WERI-Rb-1 (cell line): ENCODE measurements at regions not wholly inside any gene's neighbourhood (a gene's known extent, or its start where the extent isn't known, plus 50 kb on each side); places are given as distances from the start of the nearest gene placed in this dataset.
"Not testable (repeated sequence)": the region's sequence is repeated elsewhere in the genome, so short reads cannot be mapped to it uniquely, and the experiment has no call there.

ENCODE experiments used
- DNase-seq: peaks from one replicate; pipeline ENCODE4 v3.0.0-alpha.2; 2020
- H3K27ac ChIP-seq: fragments of 250-450 bp; sonication (Bioruptor Pico); 2 replicates; pipeline ENCODE4 v1.5.1; 2020; ENCODE audit warnings: mild to moderate bottlenecking, moderate library complexity
- H3K27me3 ChIP-seq: fragments of 250-450 bp; sonication (Bioruptor Pico); 2 replicates; pipeline ENCODE4 v1.5.1; 2021; ENCODE audit warnings: mild to moderate bottlenecking, low read depth, moderate library complexity; ENCODE audit not compliant: insufficient read depth, severe bottlenecking
- H3K36me3 ChIP-seq: fragments of 250-450 bp; sonication (Bioruptor Pico); 2 replicates; pipeline ENCODE4 v1.5.1; 2020; ENCODE audit warnings: mild to moderate bottlenecking, moderate library complexity
- H3K4me3 ChIP-seq: 2 replicates; pipeline ENCODE4 v1.5.1; 2011; ENCODE audit warnings: low read depth, mild to moderate bottlenecking, control low read depth, low read length
- H3K9me3 ChIP-seq: fragments of 250-450 bp; sonication (Bioruptor Pico); 2 replicates; pipeline ENCODE4 v1.5.1; 2021; ENCODE audit warnings: mild to moderate bottlenecking, moderate library complexity; ENCODE audit not compliant: severe bottlenecking
- TF ChIP-seq, protein P1 (sequence below): IDR thresholded peaks from 2 replicates; pipeline ENCODE4 v1.5.1; 2011; ENCODE audit warnings: low read depth, mild to moderate bottlenecking, control low read depth, inconsistent platforms, low read length

DNA sequence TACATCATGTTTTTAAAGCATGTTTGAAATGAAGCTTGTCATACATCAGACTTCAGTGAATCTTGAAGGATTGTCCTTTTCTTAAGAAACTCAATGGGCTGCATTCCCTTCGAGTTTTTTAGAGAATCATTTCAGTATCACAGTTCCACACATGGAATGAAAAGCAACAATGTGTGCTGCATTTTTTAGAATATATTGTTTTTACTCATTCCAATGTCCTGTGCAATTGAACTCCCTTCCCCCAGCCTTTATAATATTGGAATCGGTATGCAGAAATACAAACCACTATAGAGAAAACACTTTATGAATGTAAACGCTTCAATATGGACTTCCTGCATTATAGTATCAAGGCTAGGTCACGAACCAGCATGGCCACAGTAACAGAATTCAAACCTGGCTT is 634.4 kb downstream of the GATA3 start:
- no peaks in the 10 kb centered on the region for H3K27me3 ChIP-seq
- no peaks in the 10 kb centered on the region for H3K36me3 ChIP-seq
- H3K9me3 ChIP-seq, result no peaks in the 10 kb centered on the region
- no peak for DNase-seq
- H3K4me3 ChIP-seq, result no peak overlapping the region
- TF ChIP-seq, protein P1, sequence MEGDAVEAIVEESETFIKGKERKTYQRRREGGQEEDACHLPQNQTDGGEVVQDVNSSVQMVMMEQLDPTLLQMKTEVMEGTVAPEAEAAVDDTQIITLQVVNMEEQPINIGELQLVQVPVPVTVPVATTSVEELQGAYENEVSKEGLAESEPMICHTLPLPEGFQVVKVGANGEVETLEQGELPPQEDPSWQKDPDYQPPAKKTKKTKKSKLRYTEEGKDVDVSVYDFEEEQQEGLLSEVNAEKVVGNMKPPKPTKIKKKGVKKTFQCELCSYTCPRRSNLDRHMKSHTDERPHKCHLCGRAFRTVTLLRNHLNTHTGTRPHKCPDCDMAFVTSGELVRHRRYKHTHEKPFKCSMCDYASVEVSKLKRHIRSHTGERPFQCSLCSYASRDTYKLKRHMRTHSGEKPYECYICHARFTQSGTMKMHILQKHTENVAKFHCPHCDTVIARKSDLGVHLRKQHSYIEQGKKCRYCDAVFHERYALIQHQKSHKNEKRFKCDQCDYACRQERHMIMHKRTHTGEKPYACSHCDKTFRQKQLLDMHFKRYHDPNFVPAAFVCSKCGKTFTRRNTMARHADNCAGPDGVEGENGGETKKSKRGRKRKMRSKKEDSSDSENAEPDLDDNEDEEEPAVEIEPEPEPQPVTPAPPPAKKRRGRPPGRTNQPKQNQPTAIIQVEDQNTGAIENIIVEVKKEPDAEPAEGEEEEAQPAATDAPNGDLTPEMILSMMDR, result no peak
- no peak overlapping the region for H3K27ac ChIP-seq

DNA sequence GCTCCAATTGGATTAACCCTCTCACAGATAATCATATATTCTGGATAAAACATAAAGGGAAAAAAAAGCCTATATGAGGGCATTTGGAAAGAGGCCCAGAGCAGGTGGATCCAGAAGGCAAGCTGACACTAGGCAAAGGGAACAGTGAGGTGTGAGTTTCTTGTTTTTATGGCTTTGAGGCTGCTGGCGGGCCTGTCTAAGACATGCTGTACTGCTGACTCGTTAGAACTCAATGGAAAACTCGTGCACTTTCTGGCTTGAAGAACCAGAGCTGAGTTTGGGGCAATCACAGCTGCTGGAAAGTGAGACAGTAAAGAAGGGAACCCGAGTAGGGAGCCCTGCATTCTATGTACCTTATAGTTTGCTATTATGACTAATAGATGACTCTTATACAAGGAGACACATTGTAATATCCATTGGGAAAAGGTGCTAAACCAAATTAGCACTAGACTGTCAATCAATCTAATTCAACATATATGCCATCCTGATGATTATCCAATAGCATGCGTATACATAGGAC is 637.1 kb downstream of the GATA3 start:
- Histone ChIP-seq H3K36me3 (no peaks in the 10 kb centered on the region), H3K4me3 (no peak overlapping the region), H3K9me3 (no peaks in the 10 kb centered on the region), H3K27ac (no peak overlapping the region), H3K27me3 (no peaks in the 10 kb centered on the region)
- DNase-seq, result no peak
- TF ChIP-seq, protein P1, result no peak

DNA sequence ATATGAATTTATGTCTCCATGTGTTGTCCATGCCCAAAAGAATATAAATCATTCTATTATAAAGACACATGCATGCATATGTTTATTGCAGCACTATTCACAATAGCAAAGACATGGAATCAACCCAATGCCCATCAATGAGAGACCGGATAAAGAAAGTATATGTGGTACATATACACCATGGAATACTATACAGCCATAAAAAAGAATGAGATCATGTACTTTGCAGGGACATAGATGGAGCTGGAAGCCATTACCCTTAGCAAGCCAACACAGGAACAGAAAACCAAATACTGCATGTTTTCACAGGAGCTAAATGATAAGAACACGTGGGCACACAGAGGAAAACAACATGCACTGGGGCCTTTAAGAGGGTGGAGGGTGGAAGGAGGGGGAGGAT is 639.1 kb downstream of the GATA3 start:
- not testable (repeated sequence) for DNase-seq, H3K27ac ChIP-seq, H3K36me3 ChIP-seq, H3K27me3 ChIP-seq, H3K4me3 ChIP-seq, H3K9me3 ChIP-seq

DNA sequence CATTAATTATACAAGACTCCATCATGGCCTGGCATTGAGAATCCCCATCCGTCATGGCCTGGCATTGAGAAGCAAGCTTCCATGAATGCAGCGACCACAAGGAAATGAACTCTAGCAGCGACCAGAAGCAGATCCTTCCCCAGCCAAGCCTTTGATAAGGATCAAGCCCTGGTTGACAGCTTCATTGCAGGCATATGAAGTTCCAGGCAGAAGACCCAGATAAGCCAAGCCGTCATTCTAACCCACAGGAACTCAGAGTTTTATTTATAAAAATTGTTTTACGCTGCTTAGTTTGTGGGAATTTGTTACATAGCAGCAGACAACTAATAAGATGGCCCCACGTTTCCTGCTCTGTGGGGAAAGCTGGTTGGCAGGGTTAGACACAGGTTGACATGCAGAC is 642.3 kb downstream of the GATA3 start:
- no peak overlapping the region for H3K27ac ChIP-seq
- no peak overlapping the region for H3K4me3 ChIP-seq
- no peaks in the 10 kb centered on the region for H3K27me3 ChIP-seq
- H3K36me3 ChIP-seq, result no peaks in the 10 kb centered on the region
- DNase-seq, result no peak
- no peaks in the 10 kb centered on the region for H3K9me3 ChIP-seq
- TF ChIP-seq, protein P1, result no peak

DNA sequence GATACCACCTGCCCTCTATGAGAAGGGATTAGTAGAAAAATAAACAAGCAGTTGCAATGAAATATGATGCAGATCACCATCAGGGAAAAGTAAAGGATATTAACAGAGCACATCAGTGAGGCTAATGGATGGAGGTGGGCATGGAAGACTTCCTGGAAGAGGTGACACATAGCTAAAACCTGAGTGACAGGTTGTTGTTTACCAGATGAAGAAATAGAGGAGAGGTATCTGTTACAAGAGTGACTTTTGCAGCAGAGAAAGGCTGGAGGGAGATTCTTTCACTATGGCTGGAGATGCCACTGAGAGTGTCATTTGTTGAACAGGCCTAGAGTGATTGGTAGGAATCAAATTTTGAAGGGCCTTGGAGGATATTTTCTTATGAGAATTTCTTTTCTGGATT is 646.2 kb downstream of the GATA3 start:
- H3K4me3 ChIP-seq, result no peak overlapping the region
- no peak overlapping the region for H3K27ac ChIP-seq
- no peaks in the 10 kb centered on the region for H3K9me3 ChIP-seq
- no peaks in the 10 kb centered on the region for H3K27me3 ChIP-seq
- no peaks in the 10 kb centered on the region for H3K36me3 ChIP-seq
- DNase-seq, result no peak
- TF ChIP-seq, protein P1, result no peak

DNA sequence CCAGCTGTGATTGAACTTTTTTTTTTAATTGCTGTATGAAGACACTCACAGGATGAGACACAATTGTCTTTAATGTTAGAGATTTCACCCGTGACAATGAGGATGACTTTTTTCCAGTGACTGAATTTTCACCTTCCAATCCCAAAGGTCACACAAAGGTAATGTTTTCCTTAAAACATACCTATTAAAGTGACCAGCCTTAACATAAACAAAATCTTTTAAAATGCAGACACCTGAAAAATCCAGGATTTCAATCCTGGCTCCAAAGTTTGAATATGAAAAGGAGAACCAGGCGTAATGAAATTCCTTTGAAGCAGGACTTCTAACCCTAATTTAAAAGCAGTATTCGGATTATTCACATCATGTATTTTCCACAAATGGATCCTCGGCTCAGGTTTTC is 647.7 kb downstream of the GATA3 start:
- no peak overlapping the region for H3K27ac ChIP-seq
- no peaks in the 10 kb centered on the region for H3K36me3 ChIP-seq
- TF ChIP-seq, protein P1, result no peak
- no peaks in the 10 kb centered on the region for H3K9me3 ChIP-seq
- H3K27me3 ChIP-seq, result no peaks in the 10 kb centered on the region
- DNase-seq, result no peak
- H3K4me3 ChIP-seq, result no peak overlapping the region
